ENCODE measurements at regions not wholly inside any gene's neighbourhood (a gene's known extent, or its start where the extent isn't known, plus 50 kb on each side); places are given as distances from the start of the nearest gene placed in this dataset.

GRCh38 chr4:178271386-178271785, 829.1 kb upstream of the AGA start (continued):
- TF ChIP-seq PRMT3 (CRISPR knock-in tag; IDR thresholded peaks at IDR 0.05; ENCODE audit: borderline replicate concordance, low read depth) (no peak), RAD51 (IDR thresholded peaks at IDR 0.05; ENCODE audit: borderline replicate concordance) (no peak), ZNF816 (CRISPR knock-in tag; IDR thresholded peaks at IDR 0.05; ENCODE audit: borderline replicate concordance) (no peak)

DNA sequence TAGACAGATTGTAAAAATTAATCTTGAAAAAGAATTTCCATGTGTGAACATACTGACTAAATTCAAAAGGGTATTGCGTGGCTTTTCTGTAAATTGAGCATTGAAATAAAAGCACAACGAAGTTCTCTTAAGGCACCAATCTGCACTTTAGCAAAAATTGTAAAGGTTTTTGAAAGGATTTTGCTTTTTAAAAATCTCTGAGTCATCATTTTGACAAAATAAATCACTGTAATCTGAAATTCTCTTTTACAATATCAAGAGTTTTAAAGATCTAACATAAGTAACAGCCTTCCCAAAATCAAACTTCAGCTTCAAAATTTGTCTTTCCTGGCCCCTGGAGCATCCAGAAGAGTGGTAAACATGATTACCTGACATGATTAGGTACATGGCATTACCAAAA, 830.9 kb upstream of the AGA start:
- intact Hi-C loops (cut with micrococcal nuclease; ENCODE audit: unreplicated experiment), result no loop called here
- H3K4me2 ChIP-seq (ENCODE audit: low read depth, low read length), result no peak overlapping the region

More for the DNA sequence above, 830.9 kb upstream of the AGA start:
- WGBS (ENCODE audit: low lambda C conversion rate), result 2% methylated on average over 2 of the region's 2 CpGs
- no peak overlapping the region for H3K9ac ChIP-seq (ENCODE audit: insufficient read depth, low read depth, low read length)
- no peak overlapping the region for H3K4me3 ChIP-seq (replicated peaks in 1 of 3; ENCODE audit: insufficient read depth in 1 of 3, low read depth in 2 of 3, low read length in 3 of 3)
- no peaks in the 10 kb centered on the region for H3K36me3 ChIP-seq (replicated peaks in 1 of 2; ENCODE audit: control insufficient read depth in 1 of 2, insufficient read depth in 2 of 2, low read length in 2 of 2)
- no peaks in the 10 kb centered on the region for H3K79me2 ChIP-seq (ENCODE audit: insufficient read depth, low read length)
- in situ Hi-C loops (cut with HindIII; ENCODE audit: extremely low pct_ligation_motif_present, low pct_unique_long_range_greater_than_20kb), result no loop called here
- no peak overlapping the region for H3K27ac ChIP-seq (ENCODE audit: extremely low read length, insufficient read depth, low read length)
- TF ChIP-seq MAFK (conservative IDR thresholded peaks at IDR 0.05 in 1 of 2, IDR thresholded peaks at IDR 0.05 in 1 of 2; ENCODE audit: low read length in 2 of 2) (peak; percentile 39 to 73; a peak in 3 of 4 replicates), FOXM1 (CRISPR knock-in tag; IDR thresholded peaks at IDR 0.05) (no peak), MAFF (IDR thresholded peaks at IDR 0.05; ENCODE audit: low read depth, low read length) (peak; percentile 72), NR1H2 (CRISPR knock-in tag; IDR thresholded peaks at IDR 0.05; ENCODE audit: borderline replicate concordance, low read depth) (no peak), YY1 (IDR thresholded peaks at IDR 0.05; ENCODE audit: insufficient read depth, insufficient replicate concordance, low read depth, low read length) (no peak), ZBTB8A (CRISPR knock-in tag; IDR thresholded peaks at IDR 0.05; ENCODE audit: borderline replicate concordance, low read depth) (no peak), ELF1 (CRISPR knock-in tag; IDR thresholded peaks at IDR 0.05) (no peak)
- TF ChIP-seq, protein P1, sequence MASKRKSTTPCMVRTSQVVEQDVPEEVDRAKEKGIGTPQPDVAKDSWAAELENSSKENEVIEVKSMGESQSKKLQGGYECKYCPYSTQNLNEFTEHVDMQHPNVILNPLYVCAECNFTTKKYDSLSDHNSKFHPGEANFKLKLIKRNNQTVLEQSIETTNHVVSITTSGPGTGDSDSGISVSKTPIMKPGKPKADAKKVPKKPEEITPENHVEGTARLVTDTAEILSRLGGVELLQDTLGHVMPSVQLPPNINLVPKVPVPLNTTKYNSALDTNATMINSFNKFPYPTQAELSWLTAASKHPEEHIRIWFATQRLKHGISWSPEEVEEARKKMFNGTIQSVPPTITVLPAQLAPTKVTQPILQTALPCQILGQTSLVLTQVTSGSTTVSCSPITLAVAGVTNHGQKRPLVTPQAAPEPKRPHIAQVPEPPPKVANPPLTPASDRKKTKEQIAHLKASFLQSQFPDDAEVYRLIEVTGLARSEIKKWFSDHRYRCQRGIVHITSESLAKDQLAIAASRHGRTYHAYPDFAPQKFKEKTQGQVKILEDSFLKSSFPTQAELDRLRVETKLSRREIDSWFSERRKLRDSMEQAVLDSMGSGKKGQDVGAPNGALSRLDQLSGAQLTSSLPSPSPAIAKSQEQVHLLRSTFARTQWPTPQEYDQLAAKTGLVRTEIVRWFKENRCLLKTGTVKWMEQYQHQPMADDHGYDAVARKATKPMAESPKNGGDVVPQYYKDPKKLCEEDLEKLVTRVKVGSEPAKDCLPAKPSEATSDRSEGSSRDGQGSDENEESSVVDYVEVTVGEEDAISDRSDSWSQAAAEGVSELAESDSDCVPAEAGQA (IDR thresholded peaks at IDR 0.05; ENCODE audit: low read depth), result no peak
- TF ChIP-seq, protein P1 (CRISPR knock-in tag; IDR thresholded peaks at IDR 0.05; ENCODE audit: borderline replicate concordance), result no peak
- H4K20me1 ChIP-seq (ENCODE audit: insufficient read depth, low read length), result no peaks in the 10 kb centered on the region
- ChIA-PET POLR2A (no interaction called here), CTCF (ENCODE audit: low intra/inter-chr PET ratio, low total read pairs) (no interaction called here)
- no peaks in the 10 kb centered on the region for H3K4me1 ChIP-seq (ENCODE audit: insufficient read depth, low read length)
- no peaks in the 10 kb centered on the region for H3K27me3 ChIP-seq (ENCODE audit: control insufficient read depth in 1 of 2, insufficient read depth in 2 of 2, low read length in 2 of 2)
- no peak for ATAC-seq
- DNase-seq (ENCODE audit: low spot score), result no peak
- peaks cover 24% of the 10 kb centered on the region for H3K9me3 ChIP-seq (ENCODE audit: low read length)
- H2AFZ ChIP-seq (ENCODE audit: low read length), result no peak overlapping the region
- FAIRE-seq, result no peak
- no TSS peak for BruUV-seq (replicated peaks)

All from HepG2 (cell line).